GM19328 (cell line): ENCODE measurements at regions not wholly inside any gene's neighbourhood (a gene's known extent, or its start where the extent isn't known, plus 50 kb on each side); places are given as distances from the start of the nearest gene placed in this dataset.

Experiments used
- ATAC-seq: cut with Tn5 transposase; IDR thresholded peaks from one replicate; pipeline ENCODE4 v1.9.1; 2021; ENCODE audit warnings: mild to moderate bottlenecking, moderate library complexity; ENCODE audit not compliant: unreplicated experiment

DNA sequence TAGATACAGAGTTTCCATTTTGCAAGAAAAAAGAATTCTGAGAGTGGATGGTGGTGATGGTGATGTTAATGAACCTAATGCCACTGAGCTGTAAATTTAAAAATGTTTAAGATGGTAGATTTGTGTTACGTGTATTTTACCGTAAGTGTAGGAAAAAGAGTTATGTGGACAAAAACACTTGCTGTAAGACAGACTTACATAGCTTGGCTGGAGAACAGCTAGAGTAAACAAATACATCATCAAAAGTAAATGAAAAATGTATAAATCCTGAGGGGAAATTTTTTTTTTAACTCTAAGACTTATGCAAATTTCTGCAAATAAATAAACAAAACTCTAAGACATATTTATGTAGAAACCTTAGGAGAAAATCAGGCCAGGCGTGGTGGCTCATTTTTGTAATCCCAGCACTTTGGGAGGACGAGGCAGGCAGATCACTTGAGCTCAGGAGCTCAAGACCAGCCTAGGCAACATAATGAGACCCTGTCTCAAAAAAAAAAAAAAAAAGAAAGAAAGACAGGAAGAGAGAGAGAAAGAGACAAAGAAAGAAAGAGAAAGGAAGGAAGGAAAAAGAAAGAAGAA, 66.2 kb upstream of the CDK13 start:
- ATAC-seq, result no peak

DNA sequence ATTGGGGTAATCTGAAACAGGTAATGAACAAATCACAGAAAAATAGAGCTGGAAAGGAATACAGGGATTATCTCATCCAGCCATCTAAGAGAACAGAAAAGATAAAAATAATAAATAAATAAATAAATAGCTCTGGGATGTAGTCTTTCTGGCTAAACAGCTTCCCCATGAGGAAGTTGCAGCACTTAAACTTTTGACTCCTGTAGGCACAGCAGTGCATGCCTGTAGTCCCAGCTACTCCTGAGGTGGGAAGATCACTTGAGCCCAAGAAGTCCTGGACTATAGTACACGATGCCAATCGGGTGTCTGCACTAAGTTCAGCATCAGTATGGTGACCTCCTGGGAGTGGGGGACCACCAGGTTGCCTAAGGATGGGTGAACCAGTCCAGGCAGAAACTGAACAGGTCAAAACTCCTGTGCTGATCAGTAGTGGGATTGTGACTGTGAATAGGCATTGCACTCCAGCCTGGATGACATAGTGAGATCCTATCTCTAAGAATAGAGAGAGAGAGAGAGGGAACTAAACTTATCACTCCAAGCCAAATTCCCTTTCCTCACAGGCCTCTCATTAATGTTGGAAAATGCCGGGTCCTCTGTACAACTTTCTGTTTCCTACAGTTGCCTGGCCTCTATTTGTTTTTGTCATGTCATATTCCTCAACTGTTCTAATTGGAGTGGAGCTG, 61.7 kb upstream of the CDK13 start:
- ATAC-seq, result no peak

DNA sequence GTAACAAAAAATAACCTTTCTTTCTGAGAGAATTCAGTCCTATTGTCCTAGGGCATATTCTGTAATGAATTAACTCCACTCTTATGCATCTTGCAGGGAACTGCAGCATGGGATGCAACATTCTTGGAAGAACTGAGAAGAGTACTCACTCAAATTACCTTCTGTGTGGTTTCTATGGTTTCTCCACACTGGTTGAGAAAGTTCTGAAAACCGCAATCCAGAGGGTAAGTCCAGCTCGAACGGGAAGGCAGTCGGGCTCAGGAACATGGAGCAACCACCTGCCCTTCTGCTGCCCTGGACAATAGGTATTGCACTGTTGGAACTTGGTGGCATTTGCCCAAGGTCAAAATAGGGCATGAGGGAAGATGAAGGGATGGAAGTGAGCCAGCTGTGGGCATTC, 59.6 kb upstream of the CDK13 start:
- no peak for ATAC-seq

DNA sequence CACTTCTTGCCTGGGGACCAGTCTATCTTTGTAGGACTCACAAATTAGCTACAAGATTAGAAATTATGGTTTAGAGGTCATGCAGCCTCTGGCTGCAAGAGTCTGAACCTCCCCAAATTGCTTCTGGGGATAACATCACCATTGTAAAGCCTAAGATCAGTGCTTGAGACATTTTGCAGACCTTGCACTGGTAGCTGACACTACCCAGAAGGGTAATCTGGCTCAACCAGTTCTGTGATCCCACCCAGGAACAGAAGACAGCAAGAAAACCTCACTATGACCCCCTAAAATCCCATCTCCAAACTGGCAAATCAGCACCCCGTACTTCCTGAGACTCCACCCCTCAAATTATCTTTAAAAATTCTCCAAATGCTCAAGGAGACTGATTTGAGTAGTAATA, 58.2 kb upstream of the CDK13 start:
- ATAC-seq, result no peak

DNA sequence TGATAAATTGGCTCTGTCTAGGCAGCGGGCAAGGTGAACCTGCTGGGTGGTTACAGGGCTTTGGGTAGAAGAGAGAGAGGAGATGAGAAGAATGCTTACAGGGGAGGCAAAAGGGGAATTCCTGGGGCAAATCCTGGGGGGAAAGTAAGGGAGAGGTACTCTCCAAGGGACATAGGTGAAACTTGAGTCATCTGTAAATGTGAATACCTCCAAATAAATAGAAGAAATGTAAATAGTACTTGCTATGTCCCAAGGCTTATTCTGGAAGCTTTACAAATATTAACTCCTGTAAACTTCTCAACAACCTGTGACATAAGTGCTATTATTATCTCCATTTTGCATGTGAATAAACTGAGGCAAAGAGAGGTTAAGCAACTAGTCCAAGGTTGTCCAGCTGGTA, 57.7 kb upstream of the CDK13 start:
- no peak for ATAC-seq

DNA sequence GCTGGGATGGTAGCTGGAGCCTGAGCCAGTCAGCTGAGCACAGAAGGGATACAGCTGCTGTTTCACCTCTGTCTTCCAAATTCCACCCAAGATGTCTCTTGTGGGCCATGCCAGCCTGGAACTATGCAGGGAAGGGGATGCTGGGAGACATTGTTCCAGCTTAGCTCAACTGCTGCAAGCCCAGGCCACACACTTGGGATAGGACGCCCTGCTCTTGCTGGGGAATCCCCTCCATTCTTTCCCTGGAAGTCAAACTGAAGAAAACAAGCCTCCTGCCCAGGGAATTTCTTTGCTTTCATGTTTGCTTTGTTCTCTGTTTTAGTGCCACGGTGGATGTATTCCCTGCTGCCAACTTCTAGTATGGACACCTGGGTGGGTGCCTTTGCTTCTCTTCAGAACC, 55.2 kb upstream of the CDK13 start:
- ATAC-seq, result no peak

DNA sequence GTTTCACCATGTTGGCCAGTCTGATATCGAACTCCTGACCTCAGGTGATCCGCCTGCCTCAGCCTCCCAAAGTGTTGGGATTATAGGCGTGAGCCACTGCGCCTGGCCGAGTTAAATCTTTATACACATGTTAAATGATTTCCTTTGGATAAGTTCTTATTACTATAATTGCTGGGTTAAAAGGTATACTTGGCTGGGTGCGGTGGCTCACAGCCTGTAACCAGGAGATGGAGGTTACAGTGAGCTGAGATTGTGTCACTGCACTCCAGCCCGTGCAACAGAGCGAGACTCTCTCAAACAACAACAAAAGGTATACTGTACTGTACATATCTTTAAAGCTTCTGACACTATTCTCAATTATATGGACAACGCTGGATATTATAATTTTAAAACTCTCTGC, 53.2 kb upstream of the CDK13 start:
- ATAC-seq, result no peak

DNA sequence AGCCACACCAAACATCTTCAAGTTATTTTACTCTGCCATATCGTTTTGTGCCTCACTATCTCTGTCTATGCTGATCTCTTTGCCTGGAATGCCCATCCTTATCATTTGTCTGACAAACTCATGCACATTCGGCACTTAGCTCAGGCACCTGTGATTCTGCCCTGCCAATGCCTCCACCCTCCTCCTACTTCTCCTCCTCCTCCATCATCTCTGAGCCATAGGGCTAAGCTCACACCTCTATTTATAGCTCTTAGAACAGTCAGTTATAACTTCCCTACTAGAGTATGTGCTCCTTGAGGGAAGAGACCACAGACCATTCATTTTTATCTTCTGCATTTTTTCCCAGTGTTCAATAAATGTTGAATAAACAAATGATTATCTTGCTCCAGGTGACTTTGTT, 51.2 kb upstream of the CDK13 start:
- no peak for ATAC-seq
